SK-N-MC (cell line): ENCODE measurements at regions not wholly inside any gene's neighbourhood (a gene's known extent, or its start where the extent isn't known, plus 50 kb on each side); places are given as distances from the start of the nearest gene placed in this dataset.
A peak's percentile ranks its signal among the peaks of the same experiment; 100 is the strongest.

Experiments used
- DNase-seq: peaks from one replicate; pipeline ENCODE4 v3.0.0-alpha.2; 2011; ENCODE audit warnings: low read depth, low spot score
- H3K27ac ChIP-seq: fragments of 200-600 bp; sonication (generic); 2 replicates; pipeline ENCODE4 v1.5.1; 2016; ENCODE audit warnings: mixed run types
- H3K36me3 ChIP-seq: fragments of 200-600 bp; sonication (generic); 2 replicates; pipeline ENCODE4 v1.6.1; 2017; ENCODE audit warnings: antibody characterized with exemption, low read length, mixed read lengths; ENCODE audit not compliant: insufficient read depth
- H3K4me3 ChIP-seq: fragments of 200-600 bp; sonication (generic); 2 replicates; pipeline ENCODE4 v1.5.1; 2016
- H3K9ac ChIP-seq: fragments of 200-600 bp; sonication (generic); 2 replicates; pipeline ENCODE4 v1.8.0; 2017; ENCODE audit warnings: mixed run types, mixed read lengths; ENCODE audit not compliant: insufficient read length
- H3K9me3 ChIP-seq: fragments of 200-600 bp; sonication (generic); 2 replicates; pipeline ENCODE4 v1.6.1; 2017; ENCODE audit warnings: low read depth, mild to moderate bottlenecking, antibody characterized with exemption, low read length, moderate library complexity, mixed read lengths
- EZH2 ChIP-seq: fragments of 200-600 bp; sonication (generic); IDR thresholded peaks from one replicate; pipeline ENCODE4 v1.6.1; 2017; ENCODE audit warnings: antibody characterized with exemption
- FOXP2 ChIP-seq: optimal IDR thresholded peaks from 2 replicates; pipeline ENCODE3; 2011; ENCODE audit warnings: mild to moderate bottlenecking, moderate library complexity; ENCODE audit not compliant: insufficient read depth; ENCODE audit errors: extremely low read length, control extremely low read depth
- POLR2AphosphoS5 ChIP-seq: IDR thresholded peaks from 2 replicates; pipeline ENCODE4 v1.6.1; 2012; ENCODE audit warnings: mild to moderate bottlenecking, low read depth, low read length, borderline replicate concordance

DNA sequence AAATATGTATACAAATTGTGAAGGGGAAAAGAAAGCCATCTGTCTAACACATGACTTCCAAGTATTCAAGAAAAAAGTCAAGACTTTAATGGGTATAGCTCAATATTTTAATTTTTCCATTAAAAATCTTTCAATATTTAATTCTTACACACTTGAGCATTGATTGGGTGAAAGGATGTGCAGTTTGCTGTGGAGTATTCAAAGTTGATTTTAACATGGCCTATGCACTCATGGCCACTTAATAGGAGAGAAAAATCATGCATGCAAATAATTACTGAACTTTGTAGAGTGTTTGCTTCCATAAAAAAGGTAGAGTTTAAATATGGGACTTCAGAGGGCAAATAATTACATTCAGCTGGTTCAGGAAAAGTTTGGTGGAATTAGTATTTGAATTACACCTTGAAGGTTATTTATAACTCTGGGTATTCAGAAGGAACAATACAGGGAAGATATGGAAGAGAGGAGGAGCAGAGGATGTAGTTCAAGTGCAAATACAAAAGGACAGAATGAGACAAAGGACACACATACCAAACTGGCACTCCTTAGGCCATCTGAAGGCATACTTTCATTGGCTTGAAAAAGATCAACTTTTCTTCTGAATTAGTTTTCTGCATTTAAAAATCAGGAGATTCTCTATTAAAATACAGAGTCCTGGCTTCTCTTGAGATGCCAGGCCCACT is 90.1 kb downstream of the OTOL1 start:
- H3K9me3 ChIP-seq: peaks cover 3% of the 10 kb centered on the region; the same call in 1 of the 2 replicates
- H3K4me3 ChIP-seq: no peak overlapping the region
- DNase-seq: no peak
- no peaks in the 10 kb centered on the region for H3K36me3 ChIP-seq
- H3K27ac ChIP-seq: no peak overlapping the region
- H3K9ac ChIP-seq: no peak overlapping the region
- TF ChIP-seq EZH2 (no peak), FOXP2 (no peak), POLR2AphosphoS5 (no peak)

DNA sequence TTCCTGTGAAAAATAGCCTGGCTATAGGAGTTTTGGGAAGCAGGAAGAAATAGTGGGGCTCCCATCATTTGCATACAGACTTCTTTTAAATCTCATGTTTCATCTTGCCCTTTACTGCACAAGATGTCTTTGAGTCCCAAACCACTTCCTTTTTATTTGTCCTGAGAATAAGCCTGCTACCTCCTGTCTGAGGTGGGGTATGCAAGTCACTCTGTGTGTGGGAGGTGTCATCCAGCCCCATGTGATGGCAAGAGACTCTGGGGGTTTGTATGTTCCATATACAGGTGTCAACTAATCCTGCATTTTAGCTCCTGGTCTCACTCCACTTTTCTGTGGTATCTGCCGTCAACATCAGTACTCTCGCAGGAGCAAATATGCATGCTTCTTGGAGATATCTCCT is 102.0 kb downstream of the OTOL1 start:
- H3K36me3 ChIP-seq: no peaks in the 10 kb centered on the region
- H3K9ac ChIP-seq: no peak overlapping the region
- H3K4me3 ChIP-seq: no peak overlapping the region
- TF ChIP-seq FOXP2: no peak
- TF ChIP-seq EZH2: no peak
- no peak for TF ChIP-seq POLR2AphosphoS5
- DNase-seq: no peak
- no peak overlapping the region for H3K27ac ChIP-seq
- H3K9me3 ChIP-seq: no peaks in the 10 kb centered on the region

DNA sequence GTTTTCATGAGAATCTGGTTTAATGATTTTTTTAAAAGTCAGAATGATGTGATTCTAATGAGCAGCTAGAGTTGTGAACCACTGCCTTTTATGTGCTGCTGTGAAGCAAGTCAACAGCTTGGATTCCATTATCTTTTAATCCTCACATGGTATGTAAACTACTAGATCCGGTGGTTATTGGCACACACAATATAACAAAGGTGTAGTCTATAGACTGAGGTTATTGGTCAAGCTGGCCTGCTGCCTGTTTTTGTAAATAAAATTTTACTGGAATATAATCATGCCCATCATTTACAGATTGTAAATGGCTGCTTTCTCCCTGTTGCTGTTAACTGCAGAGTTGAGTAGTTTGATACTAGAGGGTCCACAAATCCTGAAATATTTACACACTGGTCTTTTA is 103.1 kb downstream of the OTOL1 start:
- no peaks in the 10 kb centered on the region for H3K9me3 ChIP-seq
- no peak overlapping the region for H3K9ac ChIP-seq
- DNase-seq: no peak
- H3K36me3 ChIP-seq: no peaks in the 10 kb centered on the region
- TF ChIP-seq EZH2 (no peak), FOXP2 (no peak)
- no peak overlapping the region for H3K27ac ChIP-seq
- H3K4me3 ChIP-seq: no peak overlapping the region

DNA sequence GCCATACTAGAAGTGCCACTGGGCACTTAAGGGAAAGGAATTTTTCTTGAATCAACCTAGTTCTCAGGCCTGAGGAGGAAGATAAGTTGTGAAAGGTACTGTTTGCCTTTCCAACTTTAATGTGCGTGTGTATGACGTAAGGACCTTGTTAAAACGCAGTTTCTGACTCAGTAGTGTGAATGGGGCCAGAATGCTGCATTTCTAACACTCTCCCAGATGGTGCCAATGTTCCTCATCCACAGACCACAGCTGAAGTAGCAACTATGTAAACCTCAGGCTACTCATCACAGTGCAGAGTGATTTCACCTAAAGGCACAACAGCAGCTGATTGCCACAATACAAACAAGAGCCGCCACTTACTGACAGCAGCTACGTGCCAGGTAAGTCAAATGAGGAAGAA is 103.6 kb downstream of the OTOL1 start:
- H3K36me3 ChIP-seq: no peaks in the 10 kb centered on the region
- no peak overlapping the region for H3K9ac ChIP-seq
- no peak overlapping the region for H3K4me3 ChIP-seq
- DNase-seq: no peak
- no peaks in the 10 kb centered on the region for H3K9me3 ChIP-seq
- H3K27ac ChIP-seq: no peak overlapping the region
- TF ChIP-seq EZH2: no peak
- TF ChIP-seq POLR2AphosphoS5: no peak
- TF ChIP-seq FOXP2: no peak

DNA sequence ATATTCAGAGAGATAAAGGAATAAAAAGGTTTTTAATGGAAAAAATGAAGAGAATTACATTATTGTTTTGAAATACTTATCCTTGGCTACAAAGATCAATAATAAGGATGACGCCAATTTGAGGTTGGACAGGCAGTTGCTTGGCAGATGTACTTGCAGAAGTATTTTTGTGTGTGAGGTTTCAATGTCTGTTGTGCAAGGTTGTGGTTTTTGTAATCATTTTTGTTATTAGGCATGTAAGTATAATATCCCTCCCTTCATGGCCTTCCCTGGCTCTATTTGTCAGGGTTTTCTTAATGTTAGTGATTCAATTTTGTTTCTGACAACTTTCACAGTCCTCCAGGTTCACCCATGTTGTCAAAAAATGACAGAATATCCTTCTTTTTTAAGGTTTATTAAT is 105.9 kb downstream of the OTOL1 start:
- Histone ChIP-seq H3K4me3 (no peak overlapping the region), H3K9ac (no peak overlapping the region), H3K9me3 (no peaks in the 10 kb centered on the region), H3K36me3 (no peaks in the 10 kb centered on the region), H3K27ac (no peak overlapping the region)
- DNase-seq: no peak
- TF ChIP-seq FOXP2 (no peak), EZH2 (no peak), POLR2AphosphoS5 (no peak)

DNA sequence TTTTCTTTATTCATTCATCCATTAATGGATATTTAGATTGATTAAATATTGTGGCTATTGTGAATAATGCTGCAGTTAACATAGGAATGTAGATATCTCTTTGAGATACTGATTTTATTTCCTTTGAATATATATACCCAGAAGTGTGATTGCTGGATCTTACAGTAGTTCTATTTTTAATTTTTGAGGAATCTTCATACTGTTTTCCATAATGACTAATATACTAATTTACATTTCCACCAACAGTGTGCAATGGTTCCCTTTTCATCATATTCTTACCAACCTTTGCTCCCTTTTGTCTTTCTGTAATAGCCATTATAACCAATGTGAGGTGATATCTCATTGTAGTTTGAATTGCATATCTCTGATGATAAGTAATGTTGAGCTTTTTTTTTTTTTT is 106.3 kb downstream of the OTOL1 start:
- Histone ChIP-seq H3K9me3 (no peaks in the 10 kb centered on the region), H3K4me3 (no peak overlapping the region), H3K36me3 (no peaks in the 10 kb centered on the region), H3K9ac (no peak overlapping the region), H3K27ac (no peak overlapping the region)
- TF ChIP-seq POLR2AphosphoS5 (no peak), EZH2 (no peak), FOXP2 (no peak)
- no peak for DNase-seq

DNA sequence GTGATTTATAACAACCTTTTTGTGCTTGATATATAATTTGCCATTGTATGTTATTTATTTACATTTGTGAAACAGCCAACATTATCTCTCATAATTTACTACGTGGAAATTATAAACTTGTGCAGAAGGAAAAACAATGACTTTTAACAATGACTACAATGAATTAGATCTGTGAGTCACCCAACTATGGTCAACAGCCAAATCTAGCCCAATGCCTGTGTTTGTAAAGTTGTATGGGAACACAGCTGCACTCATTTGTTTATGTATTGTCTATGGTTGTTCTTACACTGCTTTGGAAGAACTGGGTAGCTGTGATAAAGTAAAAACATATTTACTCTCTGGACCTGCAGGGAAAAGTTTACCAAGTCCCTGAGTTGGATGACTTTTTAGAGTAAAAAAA is 110.4 kb downstream of the OTOL1 start:
- no peaks in the 10 kb centered on the region for H3K9me3 ChIP-seq
- H3K27ac ChIP-seq: no peak overlapping the region
- TF ChIP-seq FOXP2 (no peak), POLR2AphosphoS5 (no peak), EZH2 (no peak)
- H3K36me3 ChIP-seq: no peaks in the 10 kb centered on the region
- no peak for DNase-seq
- no peak overlapping the region for H3K4me3 ChIP-seq
- H3K9ac ChIP-seq: no peak overlapping the region

DNA sequence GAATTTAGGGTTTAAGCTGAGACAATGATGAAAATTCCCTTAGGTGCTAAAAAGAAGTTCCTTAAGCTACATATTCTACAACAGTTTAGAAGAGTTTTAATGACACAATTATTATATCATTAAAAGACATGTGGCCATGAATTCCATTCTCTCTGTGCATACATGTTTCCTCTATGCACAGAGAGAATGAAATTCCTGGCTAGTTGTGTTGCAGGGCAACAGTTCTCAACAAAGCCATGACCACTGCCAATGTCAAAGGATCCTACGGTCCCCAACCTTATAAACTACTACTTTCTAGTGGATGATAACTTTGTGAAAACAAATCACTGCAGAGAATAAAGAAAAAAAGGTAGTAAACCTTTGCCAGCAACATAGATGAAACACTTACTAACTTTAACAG is 122.7 kb downstream of the OTOL1 start:
- Histone ChIP-seq H3K9me3 (no peaks in the 10 kb centered on the region), H3K27ac (no peak overlapping the region), H3K36me3 (no peaks in the 10 kb centered on the region), H3K9ac (no peak overlapping the region), H3K4me3 (no peak overlapping the region)
- no peak for TF ChIP-seq POLR2AphosphoS5
- TF ChIP-seq EZH2: no peak
- TF ChIP-seq FOXP2: no peak
- no peak for DNase-seq

DNA sequence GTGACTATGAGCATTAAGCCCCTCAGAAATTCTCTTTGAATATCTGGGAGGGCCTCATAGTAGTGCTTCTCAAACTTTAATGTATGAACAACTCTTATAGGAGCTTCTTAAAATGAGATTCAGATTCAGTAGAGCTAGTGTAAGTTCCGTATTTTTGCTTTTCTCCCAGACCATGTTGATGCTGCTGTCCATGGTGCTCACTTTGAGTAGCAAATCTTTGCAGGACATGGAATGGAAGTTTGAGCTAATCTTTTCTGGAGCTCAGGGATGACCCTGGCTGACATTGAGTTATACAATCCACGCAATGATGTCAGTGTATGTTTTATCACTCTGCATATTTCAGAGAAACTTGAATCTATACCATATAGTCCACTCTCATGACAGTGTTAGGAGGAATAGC is 134.2 kb downstream of the OTOL1 start:
- Histone ChIP-seq H3K9me3 (no peaks in the 10 kb centered on the region), H3K27ac (no peak overlapping the region), H3K4me3 (no peak overlapping the region), H3K36me3 (no peaks in the 10 kb centered on the region), H3K9ac (no peak overlapping the region)
- DNase-seq: peak; percentile 10
- TF ChIP-seq FOXP2: no peak
- TF ChIP-seq EZH2: no peak
- TF ChIP-seq POLR2AphosphoS5: no peak

DNA sequence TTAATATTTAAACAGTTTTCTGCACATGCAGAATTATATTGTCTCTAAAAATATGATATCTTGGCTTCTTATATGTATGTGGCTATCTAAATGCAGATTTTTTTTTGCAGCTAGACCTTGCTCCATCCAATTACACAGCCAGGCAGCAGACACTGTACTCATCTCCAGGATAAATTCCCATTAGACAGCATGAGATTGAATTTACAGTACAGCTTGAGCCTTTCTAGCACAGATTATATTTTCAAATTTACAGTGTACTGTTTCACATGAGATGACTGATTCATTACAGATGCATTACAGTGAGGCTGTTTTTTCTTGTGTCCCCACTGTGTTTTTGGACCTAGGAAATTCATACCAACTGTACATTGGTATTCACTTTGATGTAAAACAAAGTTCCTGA is 134.9 kb downstream of the OTOL1 start:
- TF ChIP-seq POLR2AphosphoS5: no peak
- TF ChIP-seq EZH2: no peak
- no peak for TF ChIP-seq FOXP2
- no peak for DNase-seq

More for the DNA sequence above, 134.9 kb downstream of the OTOL1 start:
- Histone ChIP-seq H3K36me3 (no peaks in the 10 kb centered on the region), H3K9ac (no peak overlapping the region), H3K4me3 (no peak overlapping the region), H3K27ac (no peak overlapping the region), H3K9me3 (no peaks in the 10 kb centered on the region)
